Fibroblast of lung (primary cell): ENCODE measurements at regions not wholly inside any gene's neighbourhood (a gene's known extent, or its start where the extent isn't known, plus 50 kb on each side); places are given as distances from the start of the nearest gene placed in this dataset.

Source experiments
- DNase-seq, 2 donors: peaks; one replicate each; pipeline versions ENCODE4 v3.0.0 to v3.0.0-alpha.2; 2010; ENCODE audit warnings: low read depth in 2 of 2
- H2AFZ ChIP-seq: 2 replicates; pipeline ENCODE4 v1.5.1; 2012; ENCODE audit warnings: low read length, control low read depth, inconsistent platforms
- H3K27ac ChIP-seq: 2 replicates; pipeline ENCODE4 v1.5.1; 2011; ENCODE audit warnings: low read length, control low read depth; ENCODE audit not compliant: insufficient read depth
- H3K27me3 ChIP-seq: 2 replicates; pipeline ENCODE4 v1.5.1; 2011; ENCODE audit warnings: mild to moderate bottlenecking, low read length; ENCODE audit not compliant: control insufficient read depth, insufficient read depth
- H3K36me3 ChIP-seq: 2 replicates; pipeline ENCODE4 v1.5.1; 2011; ENCODE audit warnings: low read length; ENCODE audit not compliant: control insufficient read depth, insufficient read depth
- H3K4me1 ChIP-seq: 2 replicates; pipeline ENCODE4 v1.5.1; 2011; ENCODE audit warnings: low read length; ENCODE audit not compliant: control insufficient read depth, insufficient read depth; ENCODE audit errors: extremely low read depth
- H3K4me2 ChIP-seq: 2 replicates; pipeline ENCODE4 v1.5.1; 2011; ENCODE audit warnings: low read length, control low read depth; ENCODE audit not compliant: insufficient read depth; ENCODE audit errors: extremely low read depth
- H3K4me3 ChIP-seq, 4 experiments: fragments of 200-600 bp in 1 of 4; sonication (generic) in 1 of 4; replicated peaks in 1 of 4; 2 replicates each; pipeline ENCODE4 v1.5.1; 2011 to 2016; ENCODE audit warnings: low read length in 4 of 4, low read depth in 3 of 4, mild to moderate bottlenecking in 3 of 4, control low read depth in 2 of 4, inconsistent platforms in 1 of 4, mixed read lengths in 1 of 4; ENCODE audit not compliant: insufficient read depth in 1 of 4; ENCODE audit errors: control extremely low read depth in 1 of 4
- H3K79me2 ChIP-seq: 2 replicates; pipeline ENCODE4 v1.5.1; 2012; ENCODE audit warnings: mild to moderate bottlenecking, low read length, inconsistent platforms; ENCODE audit not compliant: control insufficient read depth, insufficient read depth
- H3K9ac ChIP-seq: 2 replicates; pipeline ENCODE4 v1.5.1; 2011; ENCODE audit warnings: mild to moderate bottlenecking, low read length, control low read depth; ENCODE audit not compliant: insufficient read depth
- H3K9me3 ChIP-seq: 2 replicates; pipeline ENCODE4 v1.5.1; 2012; ENCODE audit warnings: low read depth, low read length; ENCODE audit not compliant: control insufficient read depth, insufficient read depth
- H4K20me1 ChIP-seq: 2 replicates; pipeline ENCODE4 v1.5.1; 2011; ENCODE audit warnings: low read length; ENCODE audit not compliant: control insufficient read depth, insufficient read depth; ENCODE audit errors: extremely low read depth
- EZH2 ChIP-seq: IDR thresholded peaks from 2 replicates; pipeline ENCODE4 v1.5.1; 2012; ENCODE audit warnings: low read length, control low read depth, mild to moderate bottlenecking; ENCODE audit errors: missing control alignments
- TF ChIP-seq, protein P1 (sequence below), 2 donors: IDR thresholded peaks in 1 of 2; conservative IDR thresholded peaks in 1 of 2; 1 replicate in 1 of 2; 2 replicates in 1 of 2; pipeline ENCODE4 v1.5.1; 2011 to 2012; ENCODE audit warnings: low read length in 2 of 2, control low read depth in 1 of 2, inconsistent platforms in 1 of 2, low read depth in 1 of 2, mild to moderate bottlenecking in 1 of 2

DNA sequence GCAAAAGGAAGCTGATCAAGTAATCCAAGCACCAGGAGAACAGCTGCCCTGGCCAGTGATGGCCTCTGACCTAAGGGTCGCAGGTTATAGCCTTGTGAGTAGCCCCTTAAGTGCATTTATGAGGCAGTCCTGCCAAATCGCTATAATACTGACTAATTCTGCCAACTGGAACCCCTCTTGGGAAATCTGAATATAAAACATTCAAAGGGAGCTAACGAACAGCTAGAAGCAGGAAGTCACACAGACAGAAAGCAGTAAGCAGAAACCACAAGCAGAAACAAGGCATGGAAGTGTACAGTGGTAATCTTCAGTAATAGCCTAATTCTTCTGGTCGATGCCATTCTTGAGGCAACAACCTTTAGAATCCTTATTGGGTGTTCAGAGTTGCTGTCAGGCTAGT is 521.3 kb downstream of the METTL4 start:
- H3K4me3 ChIP-seq: no peak overlapping the region
- no peaks in the 10 kb centered on the region for H3K9me3 ChIP-seq
- no peak overlapping the region for H3K4me2 ChIP-seq
- TF ChIP-seq, protein P1, sequence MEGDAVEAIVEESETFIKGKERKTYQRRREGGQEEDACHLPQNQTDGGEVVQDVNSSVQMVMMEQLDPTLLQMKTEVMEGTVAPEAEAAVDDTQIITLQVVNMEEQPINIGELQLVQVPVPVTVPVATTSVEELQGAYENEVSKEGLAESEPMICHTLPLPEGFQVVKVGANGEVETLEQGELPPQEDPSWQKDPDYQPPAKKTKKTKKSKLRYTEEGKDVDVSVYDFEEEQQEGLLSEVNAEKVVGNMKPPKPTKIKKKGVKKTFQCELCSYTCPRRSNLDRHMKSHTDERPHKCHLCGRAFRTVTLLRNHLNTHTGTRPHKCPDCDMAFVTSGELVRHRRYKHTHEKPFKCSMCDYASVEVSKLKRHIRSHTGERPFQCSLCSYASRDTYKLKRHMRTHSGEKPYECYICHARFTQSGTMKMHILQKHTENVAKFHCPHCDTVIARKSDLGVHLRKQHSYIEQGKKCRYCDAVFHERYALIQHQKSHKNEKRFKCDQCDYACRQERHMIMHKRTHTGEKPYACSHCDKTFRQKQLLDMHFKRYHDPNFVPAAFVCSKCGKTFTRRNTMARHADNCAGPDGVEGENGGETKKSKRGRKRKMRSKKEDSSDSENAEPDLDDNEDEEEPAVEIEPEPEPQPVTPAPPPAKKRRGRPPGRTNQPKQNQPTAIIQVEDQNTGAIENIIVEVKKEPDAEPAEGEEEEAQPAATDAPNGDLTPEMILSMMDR (conservative IDR thresholded peaks at IDR 0.05 in 1 of 2, IDR thresholded peaks at IDR 0.05 in 1 of 2; ENCODE audit: low read depth in 1 of 2, low read length in 2 of 2): no peak
- TF ChIP-seq EZH2: no peak
- no peaks in the 10 kb centered on the region for H3K79me2 ChIP-seq
- no peaks in the 10 kb centered on the region for H3K4me1 ChIP-seq
- no peaks in the 10 kb centered on the region for H3K36me3 ChIP-seq
- H4K20me1 ChIP-seq: no peaks in the 10 kb centered on the region
- H2AFZ ChIP-seq: no peak overlapping the region
- no peaks in the 10 kb centered on the region for H3K27me3 ChIP-seq
- no peak overlapping the region for H3K9ac ChIP-seq
- DNase-seq: peak in 1 of 2 donors; percentile 59
- H3K27ac ChIP-seq: no peak overlapping the region

- Histone ChIP-seq H3K27me3 (no peaks in the 10 kb centered on the region), H4K20me1 (no peaks in the 10 kb centered on the region), H3K79me2 (no peaks in the 10 kb centered on the region), H2AFZ (no peak overlapping the region), H3K36me3 (no peaks in the 10 kb centered on the region), H3K9me3 (no peaks in the 10 kb centered on the region), H3K27ac (no peak overlapping the region), H3K9ac (no peak overlapping the region), H3K4me3 (no peak overlapping the region), H3K4me2 (no peak overlapping the region), H3K4me1 (no peaks in the 10 kb centered on the region)
- DNase-seq: peak in 1 of 2 donors; percentile 55
- TF ChIP-seq, protein P1 (conservative IDR thresholded peaks at IDR 0.05 in 1 of 2, IDR thresholded peaks at IDR 0.05 in 1 of 2; ENCODE audit: low read depth in 1 of 2, low read length in 2 of 2): no peak
- no peak for TF ChIP-seq EZH2
Observed at GRCh38 chr18:2050702-2051201, 520.6 kb downstream of the METTL4 start.

DNA sequence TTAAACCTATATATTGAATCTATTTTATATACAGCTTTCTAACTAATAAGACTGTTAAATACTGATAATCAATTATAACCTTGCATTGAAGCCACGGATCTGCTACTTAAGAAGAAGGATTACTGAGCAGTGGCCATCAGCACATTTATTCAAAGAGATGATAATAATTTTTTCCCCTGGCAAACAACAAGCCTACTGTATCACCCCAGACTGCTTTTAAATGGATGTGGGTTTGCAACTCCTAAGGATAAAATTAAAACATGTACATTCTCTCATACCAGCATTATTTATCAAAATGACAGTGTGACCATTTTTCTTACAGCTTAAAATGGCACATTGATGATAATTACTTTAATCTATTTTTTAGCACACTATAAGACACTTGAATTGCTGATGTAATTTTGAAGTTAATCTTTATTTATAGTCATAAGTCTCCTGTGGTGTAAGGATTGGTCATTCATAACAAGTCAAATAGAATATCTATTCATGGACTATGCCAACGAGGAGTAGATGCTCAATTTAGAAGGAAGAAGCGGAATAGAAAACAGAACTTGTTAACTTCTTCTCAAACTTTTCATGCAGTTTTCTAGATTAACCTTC is 517.7 kb downstream of the METTL4 start:
- H3K4me2 ChIP-seq: no peak overlapping the region
- H3K9me3 ChIP-seq: no peaks in the 10 kb centered on the region
- no peaks in the 10 kb centered on the region for H3K36me3 ChIP-seq
- no peaks in the 10 kb centered on the region for H3K4me1 ChIP-seq
- no peaks in the 10 kb centered on the region for H4K20me1 ChIP-seq
- no peak for DNase-seq
- no peak overlapping the region for H3K4me3 ChIP-seq
- H3K27me3 ChIP-seq: no peaks in the 10 kb centered on the region
- TF ChIP-seq, protein P1 (conservative IDR thresholded peaks at IDR 0.05 in 1 of 2, IDR thresholded peaks at IDR 0.05 in 1 of 2; ENCODE audit: low read depth in 1 of 2, low read length in 2 of 2): no peak
- TF ChIP-seq EZH2: no peak
- no peak overlapping the region for H2AFZ ChIP-seq
- H3K79me2 ChIP-seq: no peaks in the 10 kb centered on the region
- H3K27ac ChIP-seq: no peak overlapping the region
- H3K9ac ChIP-seq: no peak overlapping the region
